Stimulated activated CD4-positive, alpha-beta T cell treated with anti-CD3 and anti-CD28 coated beads, Interleukin-12 subunit alpha, Interleukin-12 subunit beta, amount 100 ng/mL, for 4 hours (primary cell): ENCODE measurements at regions not wholly inside any gene's neighbourhood (a gene's known extent, or its start where the extent isn't known, plus 50 kb on each side); places are given as distances from the start of the nearest gene placed in this dataset.

Experiments used
- DNase-seq: peaks from one replicate; pipeline ENCODE4 v3.0.0-alpha.2; 2020

DNA sequence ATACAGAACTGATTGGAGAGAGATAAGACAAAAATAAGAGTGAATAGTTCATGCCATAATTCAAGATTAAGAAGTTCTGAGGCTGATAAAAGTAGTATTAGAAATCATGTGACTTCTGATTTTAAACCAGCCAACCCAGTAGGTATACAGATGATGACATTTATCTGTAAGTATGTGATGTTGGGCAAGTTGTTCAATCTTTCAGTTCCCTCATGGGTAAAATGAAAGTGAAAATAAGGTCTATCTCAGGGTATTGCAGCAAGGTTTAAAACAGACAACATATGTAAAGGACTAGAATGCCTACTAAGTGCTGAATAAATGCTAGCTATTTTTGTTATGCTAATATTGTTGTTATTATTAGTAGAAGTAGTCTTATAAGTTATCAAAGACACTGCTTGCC is 1055.7 kb downstream of the NAALADL2 start:
- DNase-seq: no peak

DNA sequence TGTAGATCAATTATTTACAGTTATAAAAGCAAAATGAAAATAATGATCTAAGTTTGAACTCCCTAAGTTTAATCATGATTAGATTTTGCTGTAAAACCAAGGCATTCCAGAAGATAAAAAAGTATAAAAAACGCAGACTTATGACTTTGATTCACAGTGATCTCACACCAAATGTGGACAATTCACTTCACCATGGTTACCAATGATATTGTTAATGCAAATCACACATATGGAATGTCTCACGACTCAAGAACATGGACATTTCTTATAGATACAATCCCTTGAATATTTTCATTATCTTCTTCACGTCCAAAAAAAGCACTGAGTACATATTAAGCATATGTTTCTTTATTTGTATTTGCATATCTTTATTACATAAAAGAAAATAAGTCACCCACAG is 1054.2 kb downstream of the NAALADL2 start:
- no peak for DNase-seq

DNA sequence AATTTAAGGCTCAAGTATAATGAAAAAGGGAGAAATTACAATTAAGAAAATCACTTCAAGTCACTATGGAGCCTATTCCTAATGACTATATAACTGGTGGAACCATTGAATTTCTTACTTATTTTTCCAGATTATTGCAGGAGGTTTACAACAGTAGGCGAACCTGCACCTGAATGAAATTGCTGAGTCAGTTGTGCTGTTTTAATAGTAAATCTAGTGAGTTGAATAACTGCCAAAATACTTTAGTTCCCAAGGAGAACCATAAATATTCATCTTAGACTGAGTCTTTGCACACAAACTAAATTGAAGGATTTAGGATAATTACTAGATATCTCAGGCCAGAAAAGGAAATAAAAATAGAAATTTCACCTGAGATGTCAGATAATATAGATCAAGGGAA is 1052.8 kb downstream of the NAALADL2 start:
- no peak for DNase-seq

DNA sequence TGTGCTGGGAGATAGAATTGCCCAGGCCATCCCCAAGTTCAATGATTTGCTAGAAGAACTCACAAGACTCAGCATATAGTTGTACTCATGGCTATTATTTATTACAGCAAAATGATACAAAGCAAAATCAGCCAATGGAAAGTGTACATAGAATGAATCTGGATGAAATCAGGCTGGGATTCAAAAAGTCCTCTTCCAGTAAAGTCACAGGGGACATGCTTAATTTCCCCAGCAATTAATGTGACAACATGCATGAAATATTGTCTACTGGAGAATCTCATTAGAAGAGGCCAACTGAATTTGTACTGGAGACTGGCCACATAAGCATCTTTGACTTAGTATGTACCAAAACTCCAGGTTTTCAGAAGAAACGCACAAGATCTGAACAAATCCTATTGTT is 1043.1 kb downstream of the NAALADL2 start:
- no peak for DNase-seq

DNA sequence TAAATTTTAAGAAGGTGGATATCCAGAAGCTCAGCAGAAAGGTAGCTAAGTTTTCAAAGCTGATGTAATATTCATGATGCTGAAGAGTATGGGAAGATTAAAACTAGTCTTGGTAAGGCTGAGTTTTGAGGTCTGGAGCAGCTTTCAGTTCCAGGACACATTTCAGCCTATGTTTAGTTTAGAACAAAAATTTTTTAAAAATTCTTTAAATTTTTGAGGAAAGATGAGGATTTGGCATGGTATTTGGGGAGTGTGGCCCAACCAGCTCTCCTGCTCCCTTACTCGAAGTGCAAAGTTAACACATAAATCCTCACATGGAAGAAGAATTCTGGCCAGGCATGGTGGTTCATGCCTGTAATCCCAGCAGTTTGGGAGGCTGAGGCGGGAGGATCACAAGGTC is 1039.1 kb downstream of the NAALADL2 start:
- DNase-seq: no peak

DNA sequence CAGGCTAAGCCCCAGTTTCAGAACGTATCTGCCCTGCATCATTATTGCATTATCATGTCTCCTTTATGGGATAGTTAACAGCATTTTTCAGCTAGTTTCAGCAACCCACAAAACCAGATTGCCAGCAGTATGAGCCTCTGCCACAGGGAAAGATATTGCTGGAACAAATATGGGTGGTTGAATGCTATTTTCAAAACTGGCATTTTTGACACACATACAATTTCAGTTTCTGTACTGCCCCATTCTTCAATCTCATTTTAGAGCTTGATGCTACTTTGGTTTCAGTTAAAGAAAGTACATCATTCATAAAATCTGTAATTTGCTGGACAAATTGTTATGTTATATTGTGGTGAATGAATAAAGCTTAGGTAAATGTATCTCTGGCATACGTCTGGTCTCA is 1037.5 kb downstream of the NAALADL2 start:
- DNase-seq: no peak

DNA sequence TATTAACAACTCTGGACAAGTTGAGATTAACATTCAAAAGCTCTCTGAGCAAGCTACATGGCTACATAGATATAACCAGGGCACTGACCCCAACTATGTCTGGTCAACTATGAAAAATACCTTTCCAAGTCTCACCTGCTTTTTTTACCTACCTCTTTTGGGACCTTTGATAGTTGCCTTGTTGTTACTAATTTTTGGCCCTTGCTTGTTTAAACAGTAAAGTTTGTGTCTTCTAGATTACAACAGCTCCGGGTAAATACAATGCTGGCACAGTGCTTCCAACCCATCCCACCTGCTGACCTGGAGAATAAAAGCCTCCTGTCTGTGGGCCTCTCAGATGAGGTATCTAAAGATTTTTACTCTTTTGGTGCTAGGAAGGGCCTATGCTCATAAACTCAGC is 1036.6 kb downstream of the NAALADL2 start:
- DNase-seq: no peak

DNA sequence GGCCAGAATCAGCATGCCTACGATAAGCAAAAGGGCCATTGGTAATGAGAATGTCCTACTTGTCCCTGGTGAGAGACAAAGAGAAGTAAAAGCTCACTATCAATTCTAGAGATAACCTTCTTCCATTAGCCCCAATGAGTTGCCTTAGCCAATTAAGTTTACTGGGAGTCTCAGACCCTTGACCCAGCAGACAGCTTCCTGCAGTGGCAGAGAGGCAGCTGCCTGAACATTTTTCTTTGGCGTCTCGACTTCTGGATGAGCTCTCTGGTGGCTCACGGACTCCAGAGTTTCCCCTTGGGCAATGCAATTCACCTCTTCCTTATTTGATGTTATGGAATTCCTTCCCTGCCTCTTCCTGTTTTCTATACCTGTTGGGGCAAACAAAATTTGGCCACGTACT is 1034.4 kb downstream of the NAALADL2 start:
- DNase-seq: no peak

DNA sequence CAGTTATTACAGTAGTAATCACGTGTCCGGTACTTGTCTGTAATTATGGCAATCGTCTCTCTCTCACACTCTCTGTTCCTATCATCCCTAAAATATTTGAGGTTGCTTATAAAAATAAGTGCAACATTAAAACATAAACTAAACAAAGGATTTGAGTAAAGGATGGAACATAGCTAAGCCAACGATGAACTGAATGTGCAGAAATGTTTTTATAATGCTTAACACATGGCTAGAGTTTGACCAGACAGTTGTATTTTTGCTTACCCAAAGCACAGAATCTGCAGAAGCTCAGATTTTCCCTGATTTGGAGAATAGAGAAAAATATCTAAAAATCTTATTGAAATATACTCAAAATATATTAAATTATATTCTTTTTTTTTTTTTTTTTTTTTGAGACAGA is 1030.9 kb downstream of the NAALADL2 start:
- DNase-seq: no peak

DNA sequence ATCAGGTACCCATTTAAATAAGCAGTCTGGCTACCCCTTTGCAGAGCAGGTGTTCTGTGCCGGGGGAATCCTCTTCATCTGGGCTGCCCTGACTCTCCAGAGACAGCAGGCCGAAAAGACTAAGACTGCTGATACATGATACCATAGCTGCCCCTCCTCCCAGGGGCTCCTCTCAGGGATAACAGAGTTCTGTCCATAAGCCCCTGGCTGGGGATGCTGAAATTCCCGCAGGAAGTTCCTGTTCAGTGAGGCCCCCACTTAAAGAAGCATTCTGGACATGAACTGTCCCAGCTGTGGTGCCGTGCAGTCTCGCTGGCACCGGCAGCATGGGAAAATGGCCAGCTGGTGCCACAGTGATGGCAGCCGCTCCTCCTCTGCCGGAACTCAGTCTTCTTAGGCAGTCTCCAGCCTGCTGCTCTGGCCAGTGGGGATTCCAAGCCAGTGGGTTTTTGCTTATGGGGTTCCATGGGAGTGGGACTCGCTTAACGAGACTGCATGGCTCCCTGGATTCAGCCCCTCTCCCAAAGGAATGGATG is 1026.2 kb downstream of the NAALADL2 start:
- DNase-seq: no peak

DNA sequence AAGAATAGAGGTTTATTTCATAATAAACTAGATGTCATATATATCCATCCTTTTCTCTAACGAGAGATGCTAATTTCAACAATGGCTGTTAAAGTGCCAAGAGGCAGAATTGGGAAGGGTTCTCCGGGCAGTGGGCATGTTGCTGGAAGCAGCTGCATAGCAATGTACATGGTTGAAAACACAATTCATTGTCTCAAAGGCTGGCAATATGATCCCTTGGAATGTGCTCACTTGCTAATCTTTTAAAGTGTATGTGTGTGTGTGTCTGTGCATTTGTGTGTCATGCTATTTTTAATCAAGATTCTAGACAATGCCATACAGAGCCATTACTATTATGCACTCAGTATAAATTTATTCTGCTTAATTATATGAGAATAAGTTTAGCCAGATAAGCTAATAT is 1020.3 kb downstream of the NAALADL2 start:
- DNase-seq: no peak

DNA sequence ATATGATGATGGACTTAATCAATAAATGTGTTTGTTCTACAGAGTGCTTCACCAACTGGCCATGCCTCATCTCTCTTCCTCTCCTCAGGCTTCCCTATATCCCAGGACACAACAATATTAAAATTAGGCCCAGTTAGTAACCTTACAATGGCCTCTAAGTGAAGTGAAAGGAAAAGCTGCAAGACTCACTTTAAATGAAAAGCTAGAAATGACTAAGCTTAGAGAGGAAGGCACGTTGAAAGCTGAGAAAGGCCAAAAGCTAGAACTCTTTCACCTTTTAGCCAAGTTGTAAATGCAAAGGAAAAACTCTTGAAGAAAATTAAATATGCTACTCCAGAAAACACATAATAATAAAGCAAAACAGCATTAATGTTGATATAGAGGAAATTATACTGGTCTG is 1010.3 kb downstream of the NAALADL2 start:
- DNase-seq: no peak

DNA sequence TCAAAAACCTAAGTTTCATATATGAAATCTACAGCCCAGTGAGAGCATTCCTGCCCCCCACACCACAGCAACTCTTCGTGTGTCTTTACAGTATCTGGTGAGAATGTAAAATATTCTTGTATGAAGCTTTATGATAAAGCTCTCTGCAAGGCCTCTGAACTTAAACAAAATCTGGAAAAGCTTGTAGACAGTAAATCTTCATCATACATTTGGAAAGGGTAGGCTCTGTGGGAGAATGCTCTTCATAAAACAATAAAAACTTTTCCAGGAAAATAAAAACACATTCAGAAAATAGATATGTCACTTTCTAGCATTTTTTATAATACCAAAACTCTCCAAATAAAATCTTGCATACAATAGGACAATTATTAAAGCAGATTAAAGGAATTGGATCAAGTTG is 1009.5 kb downstream of the NAALADL2 start:
- no peak for DNase-seq

DNA sequence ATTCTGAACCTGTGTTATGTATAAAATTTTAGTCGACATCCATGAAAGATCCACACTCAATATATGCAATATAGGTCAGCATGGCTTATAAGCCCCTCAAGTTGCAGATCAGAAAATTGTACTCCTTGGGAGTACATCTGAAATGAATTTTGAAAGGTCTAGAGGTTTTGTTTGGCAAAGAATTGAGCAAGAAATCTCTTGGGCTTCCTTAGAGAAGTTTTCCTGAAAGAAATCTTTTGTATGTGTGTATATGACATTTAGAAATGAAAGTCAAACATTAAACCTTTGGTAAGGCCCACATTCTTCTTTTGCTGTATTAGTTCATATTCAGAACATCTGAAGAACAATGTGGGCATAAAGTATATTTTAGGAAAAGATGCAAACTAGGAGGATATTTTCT is 1006.6 kb downstream of the NAALADL2 start:
- no peak for DNase-seq

DNA sequence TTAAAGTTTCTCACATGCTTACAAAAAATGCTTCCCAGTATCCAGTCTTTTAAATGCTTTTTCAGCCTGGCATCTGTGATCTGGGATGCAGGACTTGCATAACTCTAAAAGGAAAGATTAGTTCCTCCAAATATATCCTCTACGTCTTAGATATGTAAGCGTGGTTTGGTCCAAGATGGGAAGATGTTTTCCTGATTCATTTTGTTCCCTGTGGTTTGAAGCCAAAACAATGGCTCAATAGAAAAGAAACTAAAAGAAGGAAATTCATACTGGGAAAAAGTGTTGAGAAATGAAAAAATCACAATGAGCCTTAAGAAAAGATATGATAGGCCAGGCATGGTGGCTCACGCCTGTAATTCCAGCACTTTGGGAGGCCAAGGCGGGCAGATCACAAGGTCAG is 1002.8 kb downstream of the NAALADL2 start:
- no peak for DNase-seq
